GM12874 (cell line): ENCODE measurements at regions not wholly inside any gene's neighbourhood (a gene's known extent, or its start where the extent isn't known, plus 50 kb on each side); places are given as distances from the start of the nearest gene placed in this dataset.

Source experiments
- TF ChIP-seq, protein P1 (sequence below): IDR thresholded peaks from 2 replicates; pipeline ENCODE4 v1.5.1; 2011; ENCODE audit warnings: low read depth, mild to moderate bottlenecking, control low read depth, low read length, moderate library complexity; ENCODE audit not compliant: insufficient read depth

DNA sequence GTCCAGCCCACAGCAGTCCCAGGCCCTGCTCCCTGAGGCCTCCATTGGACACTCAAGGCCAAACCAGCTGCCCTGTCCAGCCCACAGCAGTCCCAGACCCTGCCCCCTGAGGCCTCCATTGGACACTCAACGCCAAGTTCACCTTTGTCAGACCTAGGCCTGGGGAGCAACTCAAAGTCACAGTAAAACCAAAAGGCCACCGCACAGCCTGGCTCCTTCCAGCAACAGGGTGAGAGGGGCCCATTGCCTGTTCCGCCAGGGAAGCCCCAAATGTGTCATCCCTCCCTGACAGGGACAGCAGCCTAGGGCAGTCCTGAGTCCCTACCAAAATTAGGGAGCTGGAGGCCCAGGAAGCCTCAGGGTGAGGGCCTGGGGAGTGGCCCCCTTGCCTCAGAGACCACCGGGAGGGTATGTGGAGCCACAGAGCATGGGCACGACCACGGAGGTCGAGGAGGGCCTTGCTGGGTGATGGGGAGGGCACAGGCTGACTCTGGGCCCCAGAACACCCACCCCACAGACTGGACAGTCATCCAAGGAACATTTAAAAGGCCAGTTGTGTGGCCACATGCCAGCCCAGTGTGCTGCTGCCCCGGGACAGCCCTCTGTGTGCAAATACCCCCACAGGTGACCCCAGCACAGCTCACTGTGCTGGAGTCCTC is 66.5 kb upstream of the PPP2R2D start:
- TF ChIP-seq, protein P1, sequence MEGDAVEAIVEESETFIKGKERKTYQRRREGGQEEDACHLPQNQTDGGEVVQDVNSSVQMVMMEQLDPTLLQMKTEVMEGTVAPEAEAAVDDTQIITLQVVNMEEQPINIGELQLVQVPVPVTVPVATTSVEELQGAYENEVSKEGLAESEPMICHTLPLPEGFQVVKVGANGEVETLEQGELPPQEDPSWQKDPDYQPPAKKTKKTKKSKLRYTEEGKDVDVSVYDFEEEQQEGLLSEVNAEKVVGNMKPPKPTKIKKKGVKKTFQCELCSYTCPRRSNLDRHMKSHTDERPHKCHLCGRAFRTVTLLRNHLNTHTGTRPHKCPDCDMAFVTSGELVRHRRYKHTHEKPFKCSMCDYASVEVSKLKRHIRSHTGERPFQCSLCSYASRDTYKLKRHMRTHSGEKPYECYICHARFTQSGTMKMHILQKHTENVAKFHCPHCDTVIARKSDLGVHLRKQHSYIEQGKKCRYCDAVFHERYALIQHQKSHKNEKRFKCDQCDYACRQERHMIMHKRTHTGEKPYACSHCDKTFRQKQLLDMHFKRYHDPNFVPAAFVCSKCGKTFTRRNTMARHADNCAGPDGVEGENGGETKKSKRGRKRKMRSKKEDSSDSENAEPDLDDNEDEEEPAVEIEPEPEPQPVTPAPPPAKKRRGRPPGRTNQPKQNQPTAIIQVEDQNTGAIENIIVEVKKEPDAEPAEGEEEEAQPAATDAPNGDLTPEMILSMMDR = no peak

DNA sequence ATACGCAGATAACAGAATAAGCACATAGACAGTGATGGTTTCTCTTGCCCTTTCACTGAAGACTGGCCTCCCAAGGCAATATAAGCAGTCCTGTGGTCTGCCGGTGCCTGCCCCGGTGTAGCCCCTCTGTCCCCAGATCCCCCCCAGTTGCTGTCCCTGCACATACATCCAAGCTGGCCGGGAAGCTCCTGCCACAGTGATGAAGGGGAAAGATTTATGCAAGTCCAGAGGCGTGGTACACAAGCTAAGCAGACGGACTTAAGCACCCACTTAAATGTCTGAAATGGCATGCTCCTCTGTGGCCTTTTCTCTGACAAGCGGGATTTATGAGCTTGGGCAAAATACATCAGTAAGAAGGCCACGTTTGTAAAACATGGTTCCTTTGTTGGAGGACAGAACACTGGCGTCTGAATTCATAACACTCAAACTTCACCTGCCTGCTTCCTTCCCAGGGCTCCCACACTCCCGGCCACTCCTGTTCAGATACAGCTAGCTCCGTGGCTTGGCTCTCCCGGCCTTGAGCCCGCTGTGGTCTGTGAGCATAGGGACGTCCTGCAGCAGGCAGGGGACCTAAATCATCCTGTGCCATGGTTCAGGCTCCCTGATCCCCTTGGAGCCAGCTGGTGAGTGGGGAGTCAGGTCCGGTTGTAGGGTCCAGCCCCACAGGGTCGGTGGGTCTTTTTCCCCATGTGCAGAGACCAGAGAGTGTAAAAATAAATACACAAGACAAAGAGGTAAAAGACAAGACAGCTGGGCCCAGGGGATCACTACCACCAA is 61.7 kb upstream of the PPP2R2D start:
- TF ChIP-seq, protein P1 = no peak

DNA sequence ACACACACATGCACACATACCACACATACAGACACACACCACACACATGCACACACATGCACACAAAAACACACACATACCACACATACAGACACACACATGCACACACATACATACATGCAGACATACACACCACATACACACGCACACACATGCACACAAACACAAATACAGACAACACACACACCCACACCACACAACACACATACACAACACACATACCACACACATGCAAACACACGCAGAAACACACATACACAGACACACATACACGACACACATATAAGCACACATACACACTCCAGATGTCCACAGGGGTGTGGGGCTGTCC is 60.1 kb upstream of the PPP2R2D start:
- TF ChIP-seq, protein P1 = no peak

DNA sequence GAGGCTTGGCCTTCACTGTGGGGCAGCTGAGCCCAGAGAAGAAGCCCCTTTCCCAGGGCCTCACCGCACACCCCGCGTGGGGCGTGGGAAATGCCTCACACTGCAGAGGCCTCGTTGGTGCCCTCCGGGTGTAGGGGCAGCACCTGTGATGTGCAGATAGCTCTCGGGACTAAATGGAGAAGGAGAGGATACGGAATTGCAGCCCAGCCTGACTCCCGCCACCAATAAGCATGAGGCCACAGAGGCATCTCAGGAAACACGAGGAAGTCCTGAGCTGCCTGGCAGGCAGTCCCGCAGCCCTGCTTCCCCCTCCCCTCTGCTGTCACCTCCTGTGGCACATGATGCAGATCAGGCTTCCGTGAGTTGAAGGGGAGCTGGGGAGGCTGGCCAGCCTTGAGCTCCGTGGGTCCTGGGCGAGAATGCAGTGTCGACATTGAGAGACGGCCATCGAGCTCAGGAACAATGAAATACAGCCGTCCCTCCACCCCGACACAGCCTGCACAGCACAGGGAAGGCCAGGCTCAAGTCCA is 59.6 kb upstream of the PPP2R2D start:
- TF ChIP-seq, protein P1 = no peak

DNA sequence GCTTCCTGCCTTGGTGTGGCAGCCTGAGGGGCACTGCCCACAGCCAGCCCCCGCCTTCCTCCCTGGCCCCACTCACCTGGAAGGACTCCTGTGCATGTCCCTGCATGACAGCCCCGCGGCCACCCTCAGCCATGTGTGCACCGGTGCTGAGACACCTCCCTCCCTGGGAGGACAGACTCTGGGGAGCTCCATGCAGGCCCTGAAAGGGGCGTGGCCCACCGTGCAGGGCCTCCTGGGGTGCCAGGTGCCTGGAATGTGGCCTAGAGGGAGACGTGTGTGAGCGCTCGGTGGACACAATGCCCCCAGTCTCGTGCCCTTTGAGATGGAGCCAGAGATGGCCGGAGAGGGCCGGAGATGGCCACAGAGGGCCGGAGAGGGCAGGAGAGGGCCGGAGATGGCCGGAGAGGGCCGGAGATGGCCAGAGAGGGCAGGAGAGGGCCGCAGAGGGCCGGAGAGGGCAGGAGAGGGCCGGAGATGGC is 59.1 kb upstream of the PPP2R2D start:
- TF ChIP-seq, protein P1 = no peak

DNA sequence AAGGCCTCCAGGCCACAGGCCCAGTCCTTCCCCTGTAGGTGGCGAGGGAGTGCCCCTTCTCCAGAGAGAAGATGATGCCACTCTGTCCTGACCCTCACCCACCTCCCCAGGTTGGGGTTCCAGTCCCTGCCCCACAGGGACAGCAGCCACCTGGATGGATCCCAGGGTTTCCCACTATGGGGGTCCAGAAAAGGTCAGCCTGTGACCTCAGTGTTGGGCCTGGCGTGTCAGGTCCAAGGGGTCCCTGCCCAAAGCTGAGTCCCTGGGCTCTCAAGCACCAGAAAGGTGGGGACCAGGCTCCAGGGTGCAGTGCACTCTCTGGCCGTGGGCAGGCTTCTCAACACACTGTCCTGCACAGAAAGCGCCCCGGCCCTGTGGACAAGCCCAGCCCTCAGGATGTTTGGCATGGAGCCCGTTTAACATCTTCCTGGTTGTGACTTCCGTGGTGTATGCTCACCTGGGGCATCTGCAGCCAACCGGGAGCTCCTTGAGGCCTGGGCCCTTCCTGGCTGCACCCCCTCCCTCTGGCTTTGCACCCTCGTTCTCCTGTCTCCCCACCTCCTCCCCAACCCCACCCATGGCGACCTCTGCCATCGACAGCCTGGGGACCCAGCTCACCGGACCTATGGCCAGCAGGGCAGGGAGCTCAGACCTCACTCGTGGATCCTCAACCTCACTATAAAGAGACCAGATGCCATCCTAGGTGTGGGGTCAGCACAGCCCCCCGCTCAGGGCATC is 58.3 kb upstream of the PPP2R2D start:
- TF ChIP-seq, protein P1 = no peak

DNA sequence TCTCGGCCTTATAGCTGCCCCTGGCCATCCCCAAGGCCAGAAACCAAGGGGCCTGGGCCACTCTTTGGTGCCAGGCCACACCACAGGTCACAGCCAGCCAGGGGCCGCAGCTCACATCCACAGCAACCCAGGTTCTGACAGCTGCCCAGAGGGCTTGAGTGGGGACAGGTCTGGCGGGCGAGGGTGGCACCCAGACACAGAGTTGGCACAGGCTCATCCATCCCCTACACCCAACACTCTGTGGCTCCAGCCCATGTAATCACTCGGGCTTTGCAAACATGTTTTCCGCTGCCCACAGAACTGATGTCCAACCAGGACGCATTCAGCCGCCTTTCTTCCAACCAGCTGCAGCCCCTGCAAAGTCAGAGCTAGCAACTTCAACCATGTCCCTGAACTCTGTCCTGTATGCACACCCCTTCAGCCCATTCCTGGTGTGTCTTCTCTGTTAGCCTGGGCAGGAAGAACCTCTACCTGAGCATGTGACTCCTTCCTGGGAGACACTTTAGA is 57.7 kb upstream of the PPP2R2D start:
- TF ChIP-seq, protein P1 = no peak
